ENCODE measurements at regions not wholly inside any gene's neighbourhood (a gene's known extent, or its start where the extent isn't known, plus 50 kb on each side); places are given as distances from the start of the nearest gene placed in this dataset.

DNA sequence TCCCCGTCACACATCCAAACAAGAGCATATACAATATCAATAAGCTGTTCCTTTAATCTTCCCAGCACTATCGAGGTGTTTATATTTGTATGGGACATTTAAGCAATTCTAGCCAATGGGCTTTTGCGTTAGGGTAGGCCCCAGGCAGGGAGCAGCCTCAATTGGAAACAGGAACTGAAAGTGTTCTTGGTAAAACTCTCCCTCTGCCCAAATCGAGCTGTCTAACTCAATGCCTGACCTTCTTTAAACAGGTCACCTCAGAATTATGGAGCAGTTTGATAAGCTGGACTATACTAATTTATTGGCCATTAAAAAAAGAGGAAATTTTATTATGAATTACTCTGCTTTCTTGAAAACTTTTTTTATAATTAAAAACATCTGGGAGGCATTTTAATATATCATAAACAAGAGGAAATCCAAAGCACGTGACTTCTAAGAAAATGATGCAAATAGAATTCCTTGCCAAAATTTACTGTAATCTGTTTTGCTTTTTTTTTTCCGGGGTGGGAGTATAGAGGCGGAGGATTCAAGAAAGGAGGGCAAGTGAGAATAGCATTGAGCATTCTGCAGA lies 498.1 kb downstream of the LMO4 start:
- DNase-seq = no peak

DNA sequence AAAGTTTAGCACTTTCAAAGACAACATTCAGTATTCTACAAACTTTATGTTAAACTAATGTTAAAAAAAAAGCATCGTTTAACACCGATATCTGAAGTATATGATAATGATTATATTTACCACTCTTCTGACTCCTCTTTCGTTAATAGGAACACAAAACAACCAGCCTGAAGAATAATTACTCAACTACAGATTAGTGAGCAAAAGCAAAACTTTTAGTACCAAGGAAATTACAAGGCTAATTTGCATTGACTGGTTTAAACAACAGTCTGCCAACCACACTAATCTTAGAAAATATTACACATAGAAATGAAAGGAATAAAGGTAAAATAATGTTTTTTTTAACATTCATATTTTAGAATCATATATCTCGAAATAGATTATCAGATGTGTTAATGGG lies 500.7 kb downstream of the LMO4 start:
- DNase-seq = no peak

DNA sequence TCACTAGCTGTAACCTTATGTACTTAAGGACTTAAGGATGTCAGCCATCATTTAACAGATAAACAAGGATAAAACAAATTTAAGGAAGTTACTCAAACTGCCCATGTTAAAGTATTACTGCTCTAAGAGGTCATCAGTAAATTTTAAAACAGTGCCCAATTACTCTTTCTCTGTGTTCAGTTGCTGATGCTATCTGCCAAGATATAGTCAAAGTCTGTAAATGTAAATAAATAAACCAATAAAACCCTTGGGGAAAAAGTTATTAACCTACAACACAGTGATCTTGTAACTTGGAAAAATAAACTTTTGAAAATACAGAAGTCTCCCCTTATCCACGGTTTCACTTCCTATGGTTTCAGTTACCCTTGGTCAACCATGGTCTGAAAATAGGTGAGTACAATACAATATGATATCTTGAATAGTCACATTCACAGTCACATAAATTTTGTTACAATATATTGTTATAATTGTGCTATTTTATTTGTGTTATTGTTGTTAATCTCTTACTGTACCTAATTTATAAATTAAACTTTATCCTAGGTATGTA lies 501.8 kb downstream of the LMO4 start:
- no peak for DNase-seq

DNA sequence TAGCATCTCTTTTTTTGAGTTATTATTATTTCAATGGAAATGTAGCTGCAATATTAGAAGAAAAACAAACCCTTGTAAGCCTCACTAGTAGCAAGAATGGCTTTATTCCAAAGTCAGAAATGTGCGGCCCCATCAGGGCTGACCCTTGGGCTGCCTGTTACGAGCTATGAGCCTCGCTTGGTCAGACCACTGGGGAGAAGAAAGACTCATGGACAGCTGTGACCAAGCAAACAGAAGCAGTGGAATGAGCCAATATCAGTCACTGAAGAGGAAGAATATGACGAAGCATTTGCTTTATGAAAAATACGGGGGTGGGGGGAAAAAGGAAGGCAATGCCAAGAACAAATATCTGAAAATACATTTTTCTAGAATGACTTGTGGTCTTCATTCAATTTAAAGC lies 504.5 kb downstream of the LMO4 start:
- no peak for DNase-seq

DNA sequence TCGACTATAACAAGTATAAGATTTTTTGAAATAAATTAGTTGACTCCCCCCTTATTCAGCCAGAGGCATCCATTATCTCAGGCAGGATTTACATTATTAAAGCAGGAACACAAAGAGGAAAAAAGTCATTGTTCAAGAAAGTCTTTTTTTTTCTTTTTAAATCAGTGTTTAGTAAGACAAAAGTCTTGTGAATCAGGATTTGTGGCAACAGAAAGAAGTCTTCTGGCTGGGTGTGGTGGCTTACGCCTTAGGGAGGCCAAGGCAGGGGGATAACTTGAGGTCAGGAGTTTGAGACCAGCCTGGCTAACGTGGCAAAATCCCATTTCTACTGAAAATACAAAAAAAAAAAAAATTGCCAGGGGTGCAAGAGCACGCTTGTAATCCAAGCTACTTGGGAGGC lies 505.5 kb downstream of the LMO4 start:
- no peak for DNase-seq

DNA sequence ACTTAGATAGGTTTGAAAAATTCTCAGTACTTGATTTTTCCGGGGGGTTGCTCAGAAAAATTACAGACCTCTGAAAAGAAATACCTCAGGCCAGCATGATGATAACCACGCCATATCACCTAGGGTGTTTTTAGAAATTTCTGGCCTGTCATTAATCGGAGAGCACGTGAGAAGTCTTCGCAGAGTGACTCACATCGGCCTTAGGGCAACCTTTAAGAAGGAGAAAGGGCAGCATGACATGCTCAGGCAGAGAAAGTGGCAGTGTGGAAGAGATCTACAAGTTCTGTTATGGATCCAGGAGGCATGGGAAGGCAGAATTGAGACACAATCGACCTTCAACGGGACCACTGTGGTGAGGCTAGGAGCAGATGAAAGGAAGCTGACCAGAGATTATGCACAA lies 506.3 kb downstream of the LMO4 start:
- no peak for DNase-seq

DNA sequence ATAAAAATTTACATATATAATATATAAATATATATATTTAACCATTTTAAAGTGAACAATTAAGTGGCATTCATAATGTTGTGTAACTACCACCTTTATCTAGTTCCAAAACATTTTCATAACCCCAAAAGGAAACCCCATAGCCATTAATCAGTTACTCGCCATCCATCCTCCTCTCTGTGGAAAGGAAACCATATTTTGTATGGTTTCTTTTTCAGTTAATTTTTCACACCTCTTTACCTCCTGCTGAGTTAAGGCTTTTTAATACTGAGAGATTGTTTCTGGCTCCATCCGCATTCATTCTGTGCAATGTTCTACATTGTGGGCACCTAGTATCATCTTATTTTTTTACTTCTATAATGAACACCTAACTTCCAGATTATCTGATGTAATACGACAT lies 512.1 kb downstream of the LMO4 start:
- DNase-seq = no peak

DNA sequence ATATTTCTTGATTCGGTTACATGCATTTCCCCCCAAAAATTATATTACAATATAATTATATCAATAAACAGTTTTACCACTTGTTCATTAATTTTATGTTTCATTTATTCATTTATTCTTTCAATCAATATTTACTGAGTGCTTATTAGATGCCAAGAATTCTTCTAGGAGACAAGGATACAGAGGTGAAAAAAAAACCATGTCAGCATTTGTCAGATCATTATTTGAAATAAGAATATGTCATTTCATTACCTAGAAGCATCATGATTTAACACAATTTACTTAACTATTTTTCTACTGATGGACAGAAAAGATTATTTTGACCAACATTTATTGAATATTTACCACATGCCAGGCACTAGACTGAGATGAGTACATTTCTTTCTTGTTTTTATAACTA lies 512.7 kb downstream of the LMO4 start:
- DNase-seq = no peak

DNA sequence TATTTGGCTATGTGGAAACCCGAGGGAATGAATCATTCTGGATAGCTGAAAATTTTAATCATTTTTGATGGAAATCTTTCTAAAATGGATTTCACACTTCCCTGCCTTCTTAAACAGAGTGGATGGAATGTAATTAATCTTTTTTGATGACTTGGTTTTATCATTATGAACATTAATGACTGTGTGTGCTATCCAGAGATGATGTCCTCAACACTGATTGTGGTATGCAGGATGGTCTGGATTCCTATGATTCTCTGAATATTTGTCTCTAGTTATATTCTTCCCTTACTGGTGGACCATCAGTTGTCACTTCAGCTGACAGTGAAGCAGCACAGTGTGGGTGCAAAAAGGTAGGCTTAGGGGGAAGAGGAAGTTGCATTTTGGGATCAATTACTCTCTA lies 513.5 kb downstream of the LMO4 start:
- no peak for DNase-seq

DNA sequence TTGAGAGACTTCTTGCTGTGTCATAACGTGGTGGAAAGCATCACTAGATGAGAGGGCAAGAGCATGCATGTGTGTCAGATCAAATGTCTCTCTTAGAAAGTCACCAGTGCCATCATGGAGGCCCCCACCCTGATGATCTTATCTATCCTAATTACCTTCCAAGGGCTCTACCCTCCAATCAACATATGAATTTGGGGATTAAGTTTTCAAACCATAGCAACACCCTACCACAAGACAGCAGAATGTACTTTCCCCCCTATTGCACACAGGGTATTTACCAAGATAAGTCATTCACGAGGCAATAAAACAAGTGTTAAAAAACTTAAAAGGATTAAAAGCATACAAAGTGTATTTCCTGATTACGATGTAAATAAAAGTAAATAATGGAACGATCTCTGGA lies 515.6 kb downstream of the LMO4 start:
- no peak for DNase-seq

DNA sequence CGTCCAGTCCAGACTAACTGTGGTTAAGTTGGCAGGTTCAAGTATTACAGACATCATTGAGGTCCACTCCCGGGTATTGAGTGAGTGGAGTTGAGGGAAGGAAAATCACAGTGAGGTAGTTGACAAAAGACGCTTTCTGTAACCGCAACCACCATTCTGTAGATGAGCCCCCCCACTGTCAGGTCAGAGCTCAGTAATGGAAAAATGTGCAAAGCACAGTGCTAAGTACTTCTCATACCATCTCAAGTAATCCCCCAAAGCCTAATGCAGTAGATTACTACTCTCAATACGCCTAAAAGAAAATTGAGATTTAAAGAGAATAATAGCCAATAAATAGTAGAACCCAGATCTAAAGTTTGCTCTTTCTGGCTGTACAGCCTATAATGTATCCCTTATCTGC lies 522.8 kb downstream of the LMO4 start:
- no peak for DNase-seq

DNA sequence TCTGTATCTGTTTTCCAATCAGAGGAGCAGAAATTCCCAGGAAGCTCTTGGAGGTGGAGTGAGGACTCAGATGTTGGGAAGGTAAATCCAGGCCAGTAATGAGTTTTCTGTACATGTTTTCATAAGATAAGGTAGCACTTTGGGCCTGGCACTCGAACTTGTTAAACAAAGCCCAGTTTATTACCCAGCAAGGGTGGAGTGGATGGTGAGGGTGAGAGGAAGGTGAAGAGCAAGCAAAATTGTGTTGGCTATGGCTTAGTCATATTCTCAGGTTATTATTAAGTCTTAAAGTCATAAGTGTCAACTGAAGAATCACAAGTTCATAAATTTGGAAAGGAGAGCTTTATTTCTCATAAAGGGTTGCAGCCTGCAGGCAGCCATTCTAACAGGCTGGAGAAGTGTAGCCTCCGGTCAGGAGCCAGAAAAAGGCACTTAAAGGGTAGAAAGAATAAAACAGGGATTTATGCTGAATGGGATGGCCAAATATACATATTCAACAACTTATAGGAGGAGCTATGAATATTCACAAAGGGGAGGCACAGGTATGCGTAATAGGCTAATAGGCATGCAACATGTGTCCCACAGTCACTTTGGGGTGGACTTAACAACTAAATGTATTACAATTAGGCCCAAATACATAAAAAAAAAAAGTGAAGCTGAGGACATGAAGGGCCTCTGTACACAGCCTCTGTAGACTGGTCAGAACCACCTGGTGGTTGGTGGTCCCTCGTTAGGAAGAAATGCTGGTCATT lies 523.9 kb downstream of the LMO4 start:
- DNase-seq = no peak

DNA sequence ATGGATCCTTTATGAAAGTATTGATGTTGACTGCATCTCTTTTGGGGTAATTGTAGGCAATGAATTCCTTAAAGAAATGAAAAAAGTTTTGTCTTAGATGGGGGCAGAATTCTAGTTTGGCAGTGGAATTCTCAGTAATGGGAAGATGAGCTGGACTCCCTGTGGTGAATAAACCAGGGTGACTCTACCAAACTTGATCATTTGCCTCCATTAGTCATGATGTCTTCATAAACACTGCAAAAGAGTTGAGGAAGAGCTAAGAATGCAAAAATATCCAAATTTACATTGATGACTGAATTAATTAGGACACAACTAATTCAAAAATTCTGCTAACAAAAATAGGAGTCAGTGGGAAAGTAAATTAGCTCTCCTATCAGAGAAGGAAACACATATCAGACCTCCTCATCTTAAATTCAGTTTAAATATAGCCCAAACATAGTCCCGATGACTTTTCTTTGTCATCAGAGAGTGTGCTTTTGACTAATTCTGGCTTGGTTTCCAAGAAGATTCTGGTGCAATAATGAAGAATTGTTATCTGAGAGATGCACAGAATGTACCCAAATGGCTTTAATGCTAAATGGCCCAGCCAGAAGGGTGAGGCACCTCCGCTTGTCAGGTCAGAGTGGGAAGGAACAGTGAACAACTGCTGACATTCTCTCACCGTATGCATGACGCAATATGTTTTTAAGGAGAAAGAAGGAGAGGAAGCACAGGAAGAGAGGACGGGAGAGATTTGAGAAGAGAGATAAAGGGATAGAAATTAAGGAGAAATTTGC lies 525.1 kb downstream of the LMO4 start:
- DNase-seq = no peak

DNA sequence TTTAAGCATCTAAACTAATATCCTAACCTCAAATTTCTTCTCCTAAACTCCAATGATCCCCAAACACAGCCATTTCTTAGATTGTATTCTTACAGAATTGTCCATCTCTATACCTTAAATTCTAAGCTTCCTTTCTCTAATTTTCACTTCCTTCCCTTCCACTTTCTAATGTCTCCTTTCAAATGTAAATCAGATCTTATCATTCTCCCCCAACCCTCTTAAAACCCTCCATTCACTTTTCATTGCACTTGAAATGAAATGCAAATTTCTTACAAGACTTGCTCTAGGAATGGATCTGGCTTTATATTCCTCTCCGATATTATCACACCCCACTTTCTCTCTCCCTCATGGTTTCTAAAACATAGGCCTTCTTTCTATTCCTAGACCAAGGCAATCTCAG lies 534.6 kb downstream of the LMO4 start:
- DNase-seq = no peak

DNA sequence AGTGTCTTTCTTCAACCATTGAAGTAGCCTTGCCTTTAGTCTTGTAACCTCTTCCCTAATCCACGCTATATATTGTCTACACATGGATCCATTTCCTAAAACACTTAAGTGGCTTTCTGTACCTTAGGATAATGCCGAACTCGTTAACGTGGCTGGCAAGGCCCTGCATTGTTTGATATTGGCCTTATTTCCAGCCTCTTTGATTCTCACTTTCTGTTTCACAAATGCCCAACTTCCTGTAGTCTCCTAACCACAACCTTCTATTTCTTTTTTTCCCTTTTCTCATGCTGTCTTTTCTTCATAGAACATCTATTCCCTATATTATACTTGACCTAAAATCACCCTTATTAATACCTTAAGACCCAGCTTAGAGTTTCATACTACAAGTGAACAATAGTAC lies 536.0 kb downstream of the LMO4 start:
- DNase-seq = no peak

DNA sequence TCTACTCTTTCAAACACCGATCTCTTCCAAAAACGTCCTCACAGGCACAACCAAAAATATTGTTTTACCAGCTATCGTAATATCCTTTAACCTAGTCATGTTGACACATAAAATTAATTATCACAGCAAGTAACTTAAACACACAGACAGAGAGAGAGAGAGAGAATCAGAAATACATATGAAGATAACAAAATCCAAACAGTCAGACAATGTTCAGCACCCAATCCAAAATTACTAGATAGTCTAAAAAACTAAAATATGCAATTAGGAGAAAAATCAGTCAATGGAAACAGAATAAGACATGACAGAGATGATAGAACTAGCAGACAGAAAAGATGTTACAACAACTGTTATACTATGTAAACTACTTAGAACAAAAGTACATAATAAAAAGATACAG lies 537.7 kb downstream of the LMO4 start:
- no peak for DNase-seq

DNA sequence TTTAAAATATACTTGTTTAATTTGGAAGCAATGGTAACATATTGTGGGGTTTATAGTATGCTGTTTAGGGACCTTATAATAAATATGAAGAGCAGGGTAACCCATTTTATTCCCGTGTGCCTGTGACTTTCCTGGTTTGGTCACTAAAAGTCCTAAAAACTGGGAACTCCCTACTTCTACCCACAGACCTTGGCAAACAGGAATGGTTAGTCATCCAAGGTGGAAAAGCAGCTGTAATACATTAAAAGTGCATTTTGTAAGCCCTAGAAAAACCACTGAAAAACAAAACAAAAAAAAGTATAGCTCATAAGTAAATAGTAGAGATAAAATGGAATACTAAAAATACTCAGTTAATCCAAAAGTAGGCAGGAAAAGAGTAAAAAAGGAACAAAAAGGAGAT lies 538.9 kb downstream of the LMO4 start:
- no peak for DNase-seq

DNA sequence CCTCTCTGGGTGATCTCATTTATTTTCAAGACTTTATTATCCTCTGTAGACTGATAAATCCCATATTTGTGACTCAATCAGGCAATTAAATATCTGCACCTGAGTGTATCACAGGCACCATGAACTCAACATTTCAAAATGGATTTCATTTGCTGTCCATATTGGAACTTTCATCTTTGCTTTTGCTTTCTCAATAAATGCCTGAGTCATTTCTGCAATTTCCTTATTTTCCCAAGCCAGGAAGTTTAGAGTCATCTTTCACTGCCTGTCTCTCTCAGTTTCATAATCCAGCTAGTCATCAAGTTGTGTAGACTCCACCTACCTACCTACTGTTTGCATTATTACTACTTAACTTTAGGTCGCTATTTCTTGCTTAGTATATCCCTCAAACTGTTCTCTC lies 540.9 kb downstream of the LMO4 start:
- no peak for DNase-seq

DNA sequence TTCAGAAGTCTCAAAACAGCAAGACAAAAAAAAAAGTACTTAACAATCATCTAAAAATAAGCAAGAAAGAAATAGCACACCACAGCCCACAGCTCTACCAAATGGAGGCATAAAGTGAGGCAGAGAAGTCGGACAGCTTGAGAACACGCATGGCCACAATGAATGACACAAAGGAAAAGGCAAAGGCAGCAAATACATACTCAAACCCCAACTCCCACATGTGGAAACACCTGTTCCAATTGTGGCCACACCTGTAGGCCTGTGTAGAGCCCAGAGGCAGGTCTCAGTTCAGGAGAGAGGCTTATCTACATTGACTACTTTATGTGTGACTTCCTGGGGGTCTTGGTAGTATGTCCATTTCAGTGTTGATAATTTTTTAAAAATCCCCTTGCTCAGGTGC lies 543.5 kb downstream of the LMO4 start:
- DNase-seq = peak; percentile 2

DNA sequence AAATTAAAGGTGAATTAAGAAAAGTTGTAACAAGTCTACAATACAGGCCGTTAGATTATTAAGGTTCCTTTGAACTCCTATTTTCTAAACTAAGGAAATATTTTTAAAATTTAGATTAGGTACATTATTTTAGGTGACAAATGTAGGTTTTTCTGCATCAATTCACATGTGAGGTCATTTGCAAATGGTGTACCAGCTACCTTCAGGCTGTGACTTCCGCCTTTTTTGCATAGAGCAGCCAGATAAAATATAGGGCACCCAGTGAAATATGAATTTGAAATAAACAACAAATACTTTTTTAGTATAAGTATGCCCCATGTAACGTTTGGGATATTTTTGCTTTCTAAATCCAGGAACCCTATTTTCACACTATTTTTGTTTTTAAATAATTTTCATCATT lies 544.0 kb downstream of the LMO4 start:
- DNase-seq = no peak

DNA sequence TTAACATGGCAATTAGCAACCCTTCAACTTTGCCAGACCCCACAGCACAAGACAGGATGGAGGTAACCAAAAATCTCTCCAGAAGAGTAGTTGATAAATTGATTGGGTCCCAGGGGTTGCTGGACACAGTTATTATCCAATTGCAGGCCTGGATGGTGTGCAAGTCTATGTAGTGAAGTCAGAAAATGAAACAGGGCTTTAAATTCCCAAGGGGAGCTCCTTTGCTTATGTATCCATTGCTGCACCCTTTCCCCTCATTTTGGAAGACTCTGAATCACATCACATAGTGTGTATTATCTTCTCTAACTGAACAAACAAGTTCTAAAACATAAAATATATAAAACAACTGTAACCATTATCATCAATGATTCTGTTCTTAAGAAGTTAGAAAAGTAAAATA lies 550.2 kb downstream of the LMO4 start:
- no peak for DNase-seq

DNA sequence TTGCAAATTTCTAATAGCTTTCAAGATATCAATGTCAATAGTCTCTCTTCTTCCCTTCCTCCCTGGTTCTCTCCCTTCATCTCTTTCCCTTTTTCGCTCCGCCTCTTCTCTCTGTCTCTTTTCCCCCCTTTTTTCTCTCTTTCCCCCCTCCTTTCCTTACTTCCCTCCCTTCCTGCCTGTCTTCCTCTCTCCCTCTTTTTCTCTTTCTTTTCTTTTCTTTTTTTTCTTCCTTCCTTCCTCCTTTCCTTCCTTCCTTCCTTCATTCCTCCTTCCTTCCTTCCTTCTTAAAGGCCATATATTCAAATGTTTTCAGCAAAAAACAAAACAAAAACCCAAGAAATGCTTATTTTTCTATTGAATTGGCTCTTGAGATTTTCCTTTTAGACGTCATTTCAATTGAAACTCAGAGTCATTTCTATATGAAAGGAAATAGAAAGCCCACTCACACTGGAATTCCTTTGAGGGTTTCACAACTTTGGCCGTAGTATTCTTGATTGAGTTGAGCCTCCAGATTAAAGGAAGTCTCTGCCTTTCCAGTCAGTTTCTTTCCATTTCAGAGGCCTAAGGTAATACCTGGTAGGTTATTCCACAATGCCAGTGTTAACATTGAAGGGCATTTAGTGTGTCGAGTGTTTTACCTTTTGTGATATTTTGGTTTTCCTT lies 551.5 kb downstream of the LMO4 start:
- DNase-seq = no peak

DNA sequence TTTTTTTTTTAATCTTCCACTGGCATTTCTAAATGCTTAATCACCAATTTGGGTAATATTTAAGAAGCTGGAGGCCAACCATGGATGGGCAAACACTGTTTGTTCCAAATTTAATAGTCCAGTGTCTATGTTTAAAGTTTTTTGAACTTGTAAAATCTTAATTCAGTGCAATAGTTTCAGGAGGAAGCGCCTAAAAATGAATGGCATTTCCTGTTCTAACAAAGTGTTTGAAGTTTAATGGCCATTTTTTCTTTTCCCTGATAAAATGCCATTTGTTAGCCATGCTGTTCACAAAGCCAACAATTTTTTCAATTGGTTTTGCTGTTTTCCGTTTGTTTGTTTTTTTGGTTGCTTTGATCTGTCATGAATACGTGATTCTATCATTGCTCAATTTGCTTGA lies 552.1 kb downstream of the LMO4 start:
- no peak for DNase-seq
